ENCODE measurements at regions not wholly inside any gene's neighbourhood (a gene's known extent, or its start where the extent isn't known, plus 50 kb on each side); places are given as distances from the start of the nearest gene placed in this dataset.

- CTCF ChIA-PET: no interaction called here
- TF ChIP-seq CTCF (IDR thresholded peaks at IDR 0.05; ENCODE audit: unreplicated experiment): no peak
- no peak overlapping the region for H3K4me3 Mint-ChIP-seq (ENCODE audit: low read depth, unreplicated experiment)
- H3K4me1 Mint-ChIP-seq (ENCODE audit: low read depth, unreplicated experiment): peaks cover 15% of the 10 kb centered on the region
- no peaks in the 10 kb centered on the region for H3K27me3 Mint-ChIP-seq (ENCODE audit: unreplicated experiment)
- no peaks in the 10 kb centered on the region for H3K9me3 Mint-ChIP-seq (ENCODE audit: low read depth, unreplicated experiment)
- intact Hi-C loops (cut with micrococcal nuclease; ENCODE audit: unreplicated experiment): no loop called here
- H3K36me3 Mint-ChIP-seq (ENCODE audit: insufficient read depth, unreplicated experiment): no peaks in the 10 kb centered on the region
- DNase-seq: no peak
- BruUV-seq (replicated peaks): no TSS peak
- H3K27ac Mint-ChIP-seq (ENCODE audit: unreplicated experiment): peak overlapping the region; percentile 51
Observed at GRCh38 chr4:170773709-170774273, 684.0 kb upstream of the AADAT start.

- Mint-ChIP-seq H3K9me3 (ENCODE audit: low read depth, unreplicated experiment) (no peaks in the 10 kb centered on the region), H3K4me1 (ENCODE audit: low read depth, unreplicated experiment) (peaks cover 15% of the 10 kb centered on the region), H3K36me3 (ENCODE audit: insufficient read depth, unreplicated experiment) (no peaks in the 10 kb centered on the region), H3K27me3 (ENCODE audit: unreplicated experiment) (no peaks in the 10 kb centered on the region), H3K27ac (ENCODE audit: unreplicated experiment) (no peak overlapping the region), H3K4me3 (ENCODE audit: low read depth, unreplicated experiment) (no peak overlapping the region)
- CTCF ChIA-PET: no interaction called here
- no peak for DNase-seq
- TF ChIP-seq CTCF (IDR thresholded peaks at IDR 0.05; ENCODE audit: unreplicated experiment): no peak
- intact Hi-C loops (cut with micrococcal nuclease; ENCODE audit: unreplicated experiment): no loop called here
- no TSS peak for BruUV-seq (replicated peaks)
Observed at GRCh38 chr4:170772429-170772828, 682.7 kb upstream of the AADAT start.

DNA sequence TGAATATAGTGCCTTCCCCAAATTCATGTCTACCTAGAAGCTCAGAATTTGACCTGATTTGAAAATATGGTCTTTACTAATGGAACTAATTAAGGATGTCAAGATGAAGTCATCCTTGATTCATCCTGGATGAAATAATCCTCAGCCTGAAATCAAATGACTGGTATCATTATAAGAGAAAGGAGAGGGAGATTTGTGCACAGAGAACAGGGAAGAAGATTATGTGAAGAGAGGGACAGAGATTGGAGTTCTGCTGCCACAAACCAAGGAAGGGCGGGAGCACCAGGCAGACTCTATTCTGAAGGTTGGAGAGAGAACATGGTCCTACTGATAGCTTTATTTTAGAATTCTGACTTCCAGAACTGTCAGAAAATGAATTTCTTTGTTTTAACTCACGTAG, 680.9 kb upstream of the AADAT start:
- Mint-ChIP-seq H3K27me3 (ENCODE audit: unreplicated experiment) (no peaks in the 10 kb centered on the region), H3K36me3 (ENCODE audit: insufficient read depth, unreplicated experiment) (no peaks in the 10 kb centered on the region), H3K4me1 (ENCODE audit: low read depth, unreplicated experiment) (peaks cover 15% of the 10 kb centered on the region), H3K4me3 (ENCODE audit: low read depth, unreplicated experiment) (no peak overlapping the region), H3K9me3 (ENCODE audit: low read depth, unreplicated experiment) (no peaks in the 10 kb centered on the region), H3K27ac (ENCODE audit: unreplicated experiment) (no peak overlapping the region)
- no TSS peak for BruUV-seq (replicated peaks)
- CTCF ChIA-PET: no interaction called here
- TF ChIP-seq CTCF (IDR thresholded peaks at IDR 0.05; ENCODE audit: unreplicated experiment): no peak
- intact Hi-C loops (cut with micrococcal nuclease; ENCODE audit: unreplicated experiment): no loop called here
- no peak for DNase-seq

DNA sequence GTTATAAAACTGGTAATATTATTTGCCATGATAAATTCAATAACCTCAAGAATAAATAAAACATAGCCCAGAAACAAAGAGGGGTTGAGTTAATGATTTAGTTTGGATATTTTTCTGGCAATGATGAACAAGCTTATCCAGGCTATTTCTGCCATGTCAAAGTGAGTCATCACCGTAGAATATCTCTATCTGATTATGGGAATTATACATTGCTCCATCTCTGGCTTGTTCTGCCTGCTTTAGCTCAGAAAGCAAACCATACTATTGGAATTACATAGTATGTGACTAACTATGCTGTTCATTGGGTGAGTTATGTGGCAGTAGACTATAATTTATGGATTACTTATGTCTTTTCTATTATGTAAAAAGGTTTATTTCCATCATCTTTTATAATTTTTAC, 680.1 kb upstream of the AADAT start:
- intact Hi-C loops (cut with micrococcal nuclease; ENCODE audit: unreplicated experiment): no loop called here
- CTCF ChIA-PET: no interaction called here
- H3K36me3 Mint-ChIP-seq (ENCODE audit: insufficient read depth, unreplicated experiment): no peaks in the 10 kb centered on the region
- no peak for TF ChIP-seq CTCF (IDR thresholded peaks at IDR 0.05; ENCODE audit: unreplicated experiment)
- no peak overlapping the region for H3K4me3 Mint-ChIP-seq (ENCODE audit: low read depth, unreplicated experiment)
- DNase-seq: no peak
- H3K27ac Mint-ChIP-seq (ENCODE audit: unreplicated experiment): no peak overlapping the region
- H3K4me1 Mint-ChIP-seq (ENCODE audit: low read depth, unreplicated experiment): peaks cover 15% of the 10 kb centered on the region
- no peaks in the 10 kb centered on the region for H3K27me3 Mint-ChIP-seq (ENCODE audit: unreplicated experiment)
- no TSS peak for BruUV-seq (replicated peaks)
- H3K9me3 Mint-ChIP-seq (ENCODE audit: low read depth, unreplicated experiment): no peaks in the 10 kb centered on the region
